ENCODE measurements at regions not wholly inside any gene's neighbourhood (a gene's known extent, or its start where the extent isn't known, plus 50 kb on each side); places are given as distances from the start of the nearest gene placed in this dataset.
"Not testable (repeated sequence)": the region's sequence is repeated elsewhere in the genome, so short reads cannot be mapped to it uniquely, and the experiment has no call there.

DNA sequence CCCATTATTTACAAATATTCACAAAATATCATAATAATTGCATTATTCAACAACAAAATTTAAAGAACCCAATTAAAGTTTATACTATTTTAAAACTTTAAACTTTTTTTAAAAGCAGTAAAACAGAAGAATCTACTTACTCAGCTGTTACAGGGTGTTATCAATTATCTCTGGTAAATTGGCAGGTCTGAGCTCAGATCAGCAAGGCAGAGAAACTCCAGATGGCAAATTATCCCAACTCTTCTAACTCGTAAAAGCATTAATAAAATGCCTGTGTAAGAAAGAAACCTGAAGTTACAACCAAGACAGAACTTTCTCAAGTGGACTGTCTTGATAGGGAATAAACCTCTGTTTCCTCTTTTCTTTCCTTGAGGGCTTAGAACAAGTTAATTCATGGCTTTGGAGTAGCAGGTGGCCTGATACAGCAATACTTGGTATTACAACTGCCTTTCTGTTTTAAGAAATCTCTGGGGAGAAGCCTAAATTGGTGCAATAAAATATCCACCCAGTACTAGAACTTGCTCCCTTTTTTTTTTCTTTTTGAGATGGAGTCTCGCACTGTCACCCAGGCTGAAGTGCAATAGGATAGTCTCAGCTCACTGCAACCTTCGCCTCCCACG is 275.3 kb upstream of the MKLN1 start:
- H3K27ac ChIP-seq, result no peak overlapping the region
- no peak for DNase-seq (ENCODE audit: low read depth, low spot score)

DNA sequence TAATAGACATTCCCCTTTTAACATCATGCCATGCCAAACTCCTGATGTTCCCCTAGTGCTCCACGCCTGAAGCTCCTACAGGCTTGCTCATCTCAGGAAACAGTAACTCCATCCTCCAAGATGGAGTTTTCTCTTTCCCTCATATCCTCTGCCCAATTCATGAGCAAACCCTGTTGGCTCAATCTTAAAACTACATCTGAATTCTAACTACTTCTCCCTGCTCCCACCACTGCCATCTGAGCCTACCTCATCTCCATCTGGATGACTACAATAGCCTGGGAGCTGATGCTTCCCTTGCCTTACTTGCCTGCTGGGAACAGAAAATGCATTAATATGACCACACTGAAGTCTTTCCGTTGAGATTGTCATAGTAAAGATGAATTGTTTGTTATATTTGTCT is 271.7 kb upstream of the MKLN1 start:
- no peak overlapping the region for H3K27ac ChIP-seq
- no peak for DNase-seq (ENCODE audit: low read depth, low spot score)

DNA sequence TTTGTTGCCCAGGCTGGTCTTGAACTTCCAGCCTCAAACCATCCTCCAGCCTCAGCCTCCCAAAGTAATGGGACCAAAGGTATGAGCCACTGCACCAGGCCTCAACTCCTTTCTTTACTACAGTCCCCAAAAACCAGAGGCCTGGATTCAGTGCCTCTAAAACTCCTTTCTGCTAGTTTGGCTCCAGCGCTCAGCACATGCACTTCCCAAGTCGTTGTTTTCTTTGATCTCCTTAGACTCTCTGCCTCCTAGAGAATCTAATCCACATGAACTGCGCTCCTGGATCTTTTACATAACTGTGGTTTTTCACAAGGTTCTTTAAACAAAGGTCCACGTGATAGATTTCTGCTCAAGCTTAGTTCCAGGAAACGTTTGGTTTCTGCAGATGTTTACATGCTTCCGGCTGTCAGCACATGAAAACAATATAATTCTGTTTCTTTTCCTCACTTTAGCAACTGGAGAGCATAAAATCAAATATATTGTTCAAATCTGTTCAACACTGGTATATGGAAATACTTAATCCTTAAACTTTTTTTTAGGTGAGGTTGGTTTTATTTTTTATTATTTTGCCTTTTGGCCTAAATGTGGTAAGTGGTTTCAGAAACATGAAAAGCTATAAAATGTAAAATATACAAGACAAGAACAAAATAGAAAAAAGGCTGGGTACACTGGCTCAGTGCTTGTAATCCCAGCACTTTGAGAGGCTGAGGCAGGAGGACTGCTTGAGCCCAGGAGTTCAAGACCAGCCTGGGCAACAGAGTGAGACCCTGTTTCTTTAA is 270.5 kb upstream of the MKLN1 start:
- peak overlapping the region; percentile 31 for H3K27ac ChIP-seq

DNA sequence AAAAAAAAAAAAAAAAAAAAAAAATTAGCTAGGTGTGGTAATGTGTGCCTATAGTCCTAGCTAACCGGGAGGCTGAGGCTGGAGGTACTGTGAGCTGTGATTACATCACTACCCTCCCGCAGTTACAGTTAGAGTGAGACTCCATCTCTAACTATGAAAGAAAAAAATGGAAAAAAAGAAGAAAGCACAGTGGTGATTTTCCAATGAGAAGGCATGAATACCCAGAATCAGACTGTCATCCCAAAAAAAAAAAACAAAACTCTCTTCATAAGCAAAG is 269.9 kb upstream of the MKLN1 start:
- peak overlapping the region; percentile 31 for H3K27ac ChIP-seq
- DNase-seq (ENCODE audit: low read depth, low spot score), result no peak

More for the DNA sequence above, 270.5 kb upstream of the MKLN1 start:
- DNase-seq (ENCODE audit: low read depth, low spot score), result peak; percentile 27

DNA sequence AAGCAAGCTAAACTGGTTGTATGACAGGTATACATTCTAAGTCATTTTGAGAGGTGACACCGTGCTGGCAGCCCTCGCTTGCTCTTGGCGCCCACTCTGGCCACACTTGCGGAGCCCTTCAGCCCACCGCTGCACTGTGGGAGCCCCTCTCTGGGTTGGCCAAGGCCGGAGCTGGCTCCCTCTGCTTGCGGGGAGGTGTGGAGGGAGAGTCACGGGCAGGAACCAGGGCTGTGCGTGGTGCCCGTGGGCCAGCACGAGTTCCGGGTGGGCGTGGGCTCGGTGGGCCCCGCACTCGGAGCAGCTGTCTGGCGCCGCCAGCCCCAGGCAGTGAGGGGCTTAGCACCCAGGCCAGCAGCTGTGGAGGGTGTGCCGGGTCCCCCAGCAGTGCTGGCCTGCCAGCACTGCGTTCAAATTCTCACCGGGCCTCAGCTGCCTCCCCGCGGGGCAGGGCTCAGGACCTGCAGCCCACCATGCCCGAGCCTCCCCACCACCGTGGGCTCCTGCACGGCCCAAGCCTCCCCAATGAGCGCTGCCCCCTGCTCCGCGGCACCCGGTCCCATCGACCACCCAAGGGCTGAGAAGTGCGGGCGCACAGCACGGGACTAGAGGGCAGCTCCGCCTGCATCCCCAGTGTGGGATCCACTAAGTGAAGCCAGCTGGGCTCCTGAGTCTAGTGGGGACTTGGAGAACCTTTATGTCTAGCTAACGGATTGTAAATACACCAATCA is 269.0 kb upstream of the MKLN1 start:
- not testable (repeated sequence) for DNase-seq (ENCODE audit: low read depth, low spot score); H3K27ac ChIP-seq

DNA sequence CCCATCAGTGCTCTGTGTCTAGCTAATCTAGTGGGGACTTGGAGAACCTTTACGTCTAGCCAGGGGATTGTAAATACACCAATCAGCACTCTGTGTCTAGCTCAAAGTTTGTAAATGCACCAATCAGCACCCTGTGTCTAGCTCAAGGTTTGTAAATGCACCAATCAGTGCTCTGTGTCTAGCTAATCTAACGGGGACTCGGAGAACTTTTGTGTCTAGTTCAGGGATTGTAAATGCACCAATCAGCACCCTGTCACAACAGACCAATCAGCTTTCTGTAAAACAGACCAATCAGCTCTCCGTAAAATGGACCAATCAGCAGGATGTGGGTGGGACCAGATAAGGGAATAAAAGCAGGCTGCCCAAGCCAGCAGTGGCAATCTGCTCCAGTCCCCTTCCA is 268.3 kb upstream of the MKLN1 start:
- not testable (repeated sequence) for H3K27ac ChIP-seq; DNase-seq (ENCODE audit: low read depth, low spot score)

DNA sequence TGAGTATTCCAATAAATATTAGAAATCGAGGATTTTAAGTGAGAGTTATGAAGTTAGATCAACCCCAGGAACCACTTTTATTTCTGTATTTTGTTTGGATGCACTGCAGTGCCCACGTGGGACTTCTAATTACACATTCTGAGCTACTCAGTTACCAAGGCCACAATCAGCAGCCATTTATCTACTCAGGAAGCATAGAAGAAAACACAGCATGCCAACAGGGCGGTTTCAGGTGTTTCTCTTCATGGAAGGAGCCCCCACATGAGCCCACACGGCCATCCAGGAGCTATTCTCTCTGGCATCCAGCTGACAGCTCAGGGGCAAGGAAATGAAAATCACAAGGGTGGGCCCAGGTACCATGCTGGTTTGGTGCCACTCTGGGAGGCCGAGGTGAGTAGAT is 266.5 kb upstream of the MKLN1 start:
- no peak for DNase-seq (ENCODE audit: low read depth, low spot score)
- H3K27ac ChIP-seq, result no peak overlapping the region

DNA sequence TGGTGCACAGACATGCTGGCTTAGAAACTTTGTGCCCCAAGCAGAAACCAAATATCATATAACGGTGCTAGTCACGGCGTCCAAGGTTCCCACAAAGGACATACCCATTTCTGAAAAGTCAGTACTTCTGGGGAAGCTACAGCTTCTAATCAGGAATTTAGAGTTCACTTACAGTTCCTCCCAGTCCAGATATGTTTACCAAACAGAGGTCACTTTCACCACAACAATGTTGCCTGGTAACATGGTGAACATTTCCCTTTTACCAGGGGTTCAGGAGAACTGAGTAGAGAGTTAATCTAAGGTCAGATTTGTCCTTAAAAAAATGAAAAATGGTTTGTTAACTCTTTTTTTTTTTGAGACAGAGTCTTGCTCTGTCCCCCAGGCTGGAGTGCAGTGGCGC is 265.9 kb upstream of the MKLN1 start:
- DNase-seq (ENCODE audit: low read depth, low spot score), result no peak
- no peak overlapping the region for H3K27ac ChIP-seq

DNA sequence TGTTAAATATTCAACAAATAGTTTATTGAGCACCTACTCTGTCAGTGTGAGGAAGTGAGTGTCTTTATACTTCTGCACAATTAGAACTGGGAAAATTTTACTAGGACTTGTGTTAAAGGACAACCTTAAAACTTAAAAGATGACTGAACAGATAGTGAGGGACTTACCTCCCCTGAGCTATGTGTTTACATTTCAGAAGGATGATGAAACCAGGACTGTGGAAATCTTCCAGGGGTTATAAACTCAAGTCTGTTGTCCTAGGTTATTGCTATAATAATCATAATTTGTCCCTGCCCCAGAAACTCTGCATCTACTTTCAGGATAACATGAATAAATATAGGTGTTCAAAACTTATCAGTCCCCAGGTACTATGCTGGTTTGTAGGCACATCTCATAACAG is 261.0 kb upstream of the MKLN1 start:
- H3K27ac ChIP-seq, result no peak overlapping the region
- DNase-seq (ENCODE audit: low read depth, low spot score), result no peak

DNA sequence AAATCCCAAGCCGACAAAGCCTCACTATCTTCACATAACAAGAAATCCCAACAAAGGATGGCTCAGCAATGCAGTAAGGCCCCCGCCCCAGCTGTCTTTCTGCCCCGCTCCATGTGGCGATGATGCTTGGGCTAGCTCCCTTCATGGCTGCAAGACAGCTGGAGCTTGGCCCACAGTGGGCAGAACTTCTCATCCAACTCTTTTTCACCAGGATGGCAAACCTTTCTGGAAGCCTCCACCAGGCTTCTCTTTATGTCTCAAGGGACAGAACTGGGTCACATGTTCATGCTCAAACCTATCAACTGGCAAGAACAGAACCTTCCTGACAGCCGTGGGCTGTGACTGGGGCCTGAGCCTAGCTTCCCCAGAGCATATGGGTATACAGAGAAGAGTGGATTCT is 260.5 kb upstream of the MKLN1 start:
- DNase-seq (ENCODE audit: low read depth, low spot score), result no peak
- H3K27ac ChIP-seq, result no peak overlapping the region

DNA sequence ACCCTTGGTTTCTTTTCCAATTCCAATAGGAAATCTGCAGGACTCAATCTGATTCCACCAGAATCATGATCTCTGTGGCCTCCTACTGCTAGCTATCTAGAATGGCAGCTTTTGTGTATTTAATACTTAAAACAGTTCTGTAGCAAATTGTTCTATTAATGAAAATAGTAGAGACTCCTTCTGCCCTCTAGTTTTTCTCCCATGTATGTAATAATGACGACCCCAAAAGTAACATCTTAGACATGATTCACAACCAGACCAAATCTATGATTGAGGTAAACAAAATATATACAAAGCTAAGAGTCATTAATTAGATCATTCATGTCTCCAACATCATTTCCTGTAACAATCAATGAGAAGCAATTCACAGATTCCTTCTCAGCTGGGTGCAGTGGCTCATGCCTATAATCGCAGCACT is 259.1 kb upstream of the MKLN1 start:
- DNase-seq (ENCODE audit: low read depth, low spot score), result no peak
- H3K27ac ChIP-seq, result no peak overlapping the region

DNA sequence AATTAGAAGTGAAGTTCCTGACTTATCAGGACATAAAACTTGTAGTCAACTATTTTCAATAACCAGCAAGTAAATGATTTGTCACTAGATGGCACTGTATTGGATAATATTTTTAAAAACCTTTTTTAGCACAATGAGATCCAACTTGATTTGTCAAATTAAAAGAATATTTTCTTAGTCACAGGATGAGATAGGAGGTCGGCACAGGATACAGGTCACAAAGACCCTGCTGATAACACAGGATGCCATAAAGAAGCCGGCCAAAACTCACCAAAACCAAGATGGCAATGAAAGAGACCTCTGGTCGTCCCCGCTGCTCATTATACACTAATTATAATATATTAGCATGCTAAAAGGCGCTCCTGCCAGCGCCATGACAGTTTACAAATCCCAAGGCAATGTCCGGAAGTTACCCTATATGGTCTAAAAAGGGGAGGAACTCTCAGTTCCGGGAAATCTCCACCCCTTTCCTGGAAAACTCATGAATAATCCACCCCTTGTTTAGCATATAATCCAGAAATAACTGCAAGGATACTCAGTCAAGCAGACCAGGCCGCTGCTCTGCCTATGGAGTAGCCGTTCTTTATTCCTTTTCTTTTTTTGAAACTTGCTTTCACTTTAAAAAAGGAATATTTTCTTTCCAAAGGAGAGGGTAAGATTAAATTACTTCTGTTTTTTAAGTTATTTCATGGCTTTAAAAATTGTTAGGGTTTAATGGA is 255.7 kb upstream of the MKLN1 start:
- DNase-seq (ENCODE audit: low read depth, low spot score), result no peak
- H3K27ac ChIP-seq, result no peak overlapping the region

DNA sequence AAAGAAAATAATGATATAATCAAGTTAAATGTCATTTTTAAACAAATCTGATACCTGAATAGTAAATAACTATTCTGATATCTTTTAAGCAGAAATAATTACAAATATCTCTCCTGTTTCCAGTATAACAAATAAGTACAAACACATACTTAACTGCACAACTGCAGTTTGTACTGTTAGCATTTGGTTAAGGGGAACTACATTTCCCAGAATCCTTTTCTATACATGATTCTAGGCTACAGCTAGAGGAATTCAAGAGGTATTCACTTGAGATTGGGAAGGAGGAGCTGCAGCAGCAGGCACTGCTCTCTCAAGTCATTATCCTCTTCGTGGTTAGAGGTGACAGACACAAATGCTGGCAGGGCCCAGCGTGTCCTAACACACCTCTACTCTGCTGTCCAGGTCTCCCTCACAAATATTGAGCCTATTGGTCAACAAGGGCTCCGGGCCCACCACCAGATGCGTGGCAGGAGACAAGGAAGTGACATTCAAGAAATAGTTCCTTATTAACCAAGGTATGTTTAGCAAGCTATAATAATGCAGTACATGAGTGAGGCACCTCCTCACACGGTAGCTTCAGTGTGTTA is 255.1 kb upstream of the MKLN1 start:
- no peak for DNase-seq (ENCODE audit: low read depth, low spot score)
- no peak overlapping the region for H3K27ac ChIP-seq

DNA sequence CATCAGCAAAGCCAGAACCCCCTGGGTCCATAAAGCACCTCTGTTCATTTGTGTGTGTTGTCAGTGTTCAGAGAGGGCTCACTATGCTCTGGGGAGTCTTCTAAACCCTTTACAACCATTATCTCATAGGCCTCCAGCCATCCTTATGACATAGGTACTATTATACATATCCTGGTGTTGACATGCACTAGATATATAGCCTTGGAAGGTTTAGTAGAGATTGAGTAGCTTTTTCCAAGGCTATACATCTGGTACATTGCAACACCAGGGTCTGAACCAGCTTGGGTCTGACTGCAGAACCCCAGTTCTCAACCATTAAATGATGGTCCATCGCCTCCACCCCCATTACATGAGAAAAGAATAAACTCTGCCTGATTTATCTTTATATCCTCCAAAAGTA is 253.6 kb upstream of the MKLN1 start:
- H3K27ac ChIP-seq, result no peak overlapping the region
- DNase-seq (ENCODE audit: low read depth, low spot score), result no peak

DNA sequence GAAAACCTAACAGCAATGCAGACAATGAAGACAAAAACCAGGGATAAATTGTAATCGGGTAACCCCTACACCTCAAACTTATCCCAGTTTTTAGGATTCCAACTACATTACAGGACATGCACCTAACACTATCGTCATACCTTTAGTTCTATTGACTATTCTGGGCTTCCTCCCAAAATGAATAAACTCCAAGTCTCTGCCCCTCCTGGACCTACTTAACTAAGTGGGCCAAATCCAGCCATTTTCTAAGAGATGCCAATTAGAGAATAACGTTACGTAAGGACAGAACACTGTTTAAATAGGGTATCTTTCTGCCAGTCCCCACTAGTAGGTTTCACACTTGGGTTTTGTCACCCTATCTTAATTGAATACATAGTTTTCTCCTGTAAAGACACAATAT is 253.1 kb upstream of the MKLN1 start:
- no peak overlapping the region for H3K27ac ChIP-seq

DNA sequence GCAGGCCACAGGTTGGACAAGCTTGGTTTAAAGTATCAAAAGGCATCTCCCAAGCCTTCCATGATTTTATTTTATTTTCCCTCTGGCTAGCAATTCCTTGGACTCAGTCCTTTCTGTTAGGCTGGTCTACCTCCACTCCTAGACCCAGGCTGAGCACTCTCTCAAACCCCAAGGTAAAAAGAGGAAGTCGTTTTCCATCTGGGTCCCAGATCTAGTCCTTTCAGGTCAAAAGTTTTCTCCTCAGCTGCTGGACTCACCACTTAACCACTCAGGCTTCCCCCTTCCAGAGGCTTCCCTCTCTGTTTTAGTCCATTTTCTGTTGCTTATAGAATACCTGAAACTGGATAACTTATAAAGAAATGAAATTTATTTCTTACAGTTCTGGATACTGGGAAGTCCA is 252.3 kb upstream of the MKLN1 start:
- no peak for DNase-seq (ENCODE audit: low read depth, low spot score)
- H3K27ac ChIP-seq, result no peak overlapping the region

More for the DNA sequence above, 253.1 kb upstream of the MKLN1 start:
- no peak for DNase-seq (ENCODE audit: low read depth, low spot score)

DNA sequence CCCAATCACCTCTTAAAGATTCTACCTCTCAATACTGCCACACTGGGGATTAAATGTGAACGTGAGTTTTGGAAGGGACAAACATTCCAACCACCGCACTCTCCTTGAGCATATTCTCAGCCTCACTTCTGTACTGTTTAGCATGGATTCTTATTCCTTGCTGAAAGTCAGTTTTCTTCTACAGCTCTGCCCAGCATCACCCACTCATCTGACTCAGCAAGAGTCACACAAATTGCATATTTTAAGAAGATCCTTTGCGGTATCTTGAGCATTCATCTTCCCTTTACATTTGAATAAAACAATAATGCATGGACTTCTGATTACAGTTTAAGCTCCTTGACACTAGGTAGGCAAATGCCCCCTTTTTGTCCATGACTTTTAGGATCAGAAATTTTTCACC is 251.6 kb upstream of the MKLN1 start:
- peak overlapping the region; percentile 48 for H3K27ac ChIP-seq

DNA sequence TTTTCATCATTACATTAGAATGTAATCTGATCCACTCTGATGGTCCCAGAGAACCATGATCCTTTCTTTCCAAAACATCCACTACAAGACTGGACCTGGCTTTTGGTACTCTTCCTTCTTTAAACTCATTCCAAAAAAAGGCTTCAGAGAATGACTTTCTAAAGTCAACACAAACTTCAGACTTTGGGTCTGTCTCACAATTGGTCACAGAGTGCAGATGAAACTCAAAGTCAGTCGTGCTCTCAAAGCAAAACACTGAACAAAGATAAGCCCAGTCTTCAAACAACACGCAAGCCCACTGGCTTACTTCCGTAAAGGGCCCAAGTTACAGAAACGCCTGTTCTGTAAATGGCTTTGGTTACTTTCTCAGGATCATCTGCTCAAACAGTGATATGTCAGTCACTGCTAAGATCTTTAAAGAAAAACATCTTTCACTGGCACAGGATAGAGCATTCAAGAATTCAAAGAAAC is 250.9 kb upstream of the MKLN1 start:
- no peak for DNase-seq (ENCODE audit: low read depth, low spot score)
- H3K27ac ChIP-seq, result peak overlapping the region; percentile 48

More for the DNA sequence above, 251.6 kb upstream of the MKLN1 start:
- no peak for DNase-seq (ENCODE audit: low read depth, low spot score)

DNA sequence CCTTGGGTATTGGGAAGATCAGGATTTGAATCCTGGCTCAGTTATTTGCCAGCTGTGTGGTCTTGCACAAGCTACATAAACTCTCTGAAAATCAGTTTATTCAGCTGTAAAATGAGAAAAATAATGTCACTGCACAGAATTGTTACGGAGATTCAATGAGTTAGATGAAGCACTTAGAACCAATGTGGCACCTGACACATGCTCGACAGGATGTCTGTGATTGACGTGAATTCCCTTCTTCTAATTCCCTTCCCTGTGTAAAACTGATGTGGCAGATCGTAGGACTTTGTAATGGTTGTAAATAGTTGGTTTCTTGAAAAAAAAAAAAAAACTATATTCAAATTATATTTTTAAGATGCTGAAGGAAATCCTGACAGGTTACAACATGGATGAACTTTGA is 249.9 kb upstream of the MKLN1 start:
- no peak overlapping the region for H3K27ac ChIP-seq

DNA sequence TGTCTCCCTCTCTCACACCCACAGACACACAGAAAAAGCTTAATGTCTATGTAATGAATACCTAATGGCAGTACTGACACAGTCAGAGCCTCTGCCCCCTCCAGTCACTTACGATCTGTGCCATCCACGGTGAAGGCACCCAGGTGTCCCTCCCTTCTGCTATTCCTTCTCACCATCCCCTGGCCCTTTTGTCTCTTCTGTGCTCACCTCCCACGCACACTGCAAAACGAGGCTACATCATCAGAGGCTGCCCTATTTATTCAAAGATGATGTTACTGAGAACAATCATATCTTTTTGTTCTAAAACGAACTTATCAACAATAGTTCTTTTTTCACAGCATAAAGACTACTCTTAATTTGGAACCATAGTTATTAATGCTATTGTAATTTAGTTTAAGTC is 246.9 kb upstream of the MKLN1 start:
- no peak for DNase-seq (ENCODE audit: low read depth, low spot score)
- no peak overlapping the region for H3K27ac ChIP-seq

More for the DNA sequence above, 249.9 kb upstream of the MKLN1 start:
- DNase-seq (ENCODE audit: low read depth, low spot score), result no peak

Data from epithelial cell of prostate (primary cell).